ENCODE measurements at regions not wholly inside any gene's neighbourhood (a gene's known extent, or its start where the extent isn't known, plus 50 kb on each side); places are given as distances from the start of the nearest gene placed in this dataset.

DNA sequence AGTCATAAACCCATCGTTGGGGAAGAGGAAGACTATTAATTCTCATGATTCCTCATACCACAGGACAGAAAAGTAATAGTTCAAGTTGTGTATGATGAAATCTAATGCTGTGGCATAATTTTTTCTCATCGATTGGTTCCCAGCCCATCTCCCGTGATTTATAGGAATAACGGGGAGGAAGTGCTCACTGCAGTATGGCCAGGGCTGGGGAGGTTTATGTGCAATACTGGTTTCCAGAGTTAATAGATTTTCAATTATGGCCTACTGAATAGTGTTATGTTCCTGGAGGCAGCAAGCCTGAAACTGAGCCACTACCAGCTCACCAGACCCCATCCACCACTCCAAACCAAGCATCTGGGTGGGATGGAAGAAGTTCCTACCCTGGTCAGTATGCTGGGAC lies 147.1 kb upstream of the NCAM1 start:
- DNase-seq (ENCODE audit: low read depth in 2 of 2), result no peak

DNA sequence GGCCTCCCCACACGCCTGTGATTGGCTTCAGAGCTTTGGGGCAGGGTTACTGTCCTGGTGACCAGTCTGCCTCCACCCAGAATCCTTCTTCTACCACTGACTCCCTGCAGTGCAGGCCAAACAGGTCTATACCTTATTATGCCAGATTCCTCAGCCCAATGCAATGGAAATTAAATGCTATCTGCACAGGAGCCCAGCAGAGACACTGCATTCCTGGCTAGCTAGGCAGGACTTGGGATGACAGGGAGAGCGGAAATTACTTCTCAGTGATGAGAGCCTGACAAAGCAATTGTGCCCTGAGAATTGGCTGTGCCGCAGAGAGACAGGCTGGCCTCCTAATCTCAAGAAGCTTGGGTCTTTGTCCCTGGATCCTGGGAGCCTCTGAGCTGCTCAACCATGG lies 143.8 kb upstream of the NCAM1 start:
- no peak for DNase-seq (ENCODE audit: low read depth in 2 of 2)

DNA sequence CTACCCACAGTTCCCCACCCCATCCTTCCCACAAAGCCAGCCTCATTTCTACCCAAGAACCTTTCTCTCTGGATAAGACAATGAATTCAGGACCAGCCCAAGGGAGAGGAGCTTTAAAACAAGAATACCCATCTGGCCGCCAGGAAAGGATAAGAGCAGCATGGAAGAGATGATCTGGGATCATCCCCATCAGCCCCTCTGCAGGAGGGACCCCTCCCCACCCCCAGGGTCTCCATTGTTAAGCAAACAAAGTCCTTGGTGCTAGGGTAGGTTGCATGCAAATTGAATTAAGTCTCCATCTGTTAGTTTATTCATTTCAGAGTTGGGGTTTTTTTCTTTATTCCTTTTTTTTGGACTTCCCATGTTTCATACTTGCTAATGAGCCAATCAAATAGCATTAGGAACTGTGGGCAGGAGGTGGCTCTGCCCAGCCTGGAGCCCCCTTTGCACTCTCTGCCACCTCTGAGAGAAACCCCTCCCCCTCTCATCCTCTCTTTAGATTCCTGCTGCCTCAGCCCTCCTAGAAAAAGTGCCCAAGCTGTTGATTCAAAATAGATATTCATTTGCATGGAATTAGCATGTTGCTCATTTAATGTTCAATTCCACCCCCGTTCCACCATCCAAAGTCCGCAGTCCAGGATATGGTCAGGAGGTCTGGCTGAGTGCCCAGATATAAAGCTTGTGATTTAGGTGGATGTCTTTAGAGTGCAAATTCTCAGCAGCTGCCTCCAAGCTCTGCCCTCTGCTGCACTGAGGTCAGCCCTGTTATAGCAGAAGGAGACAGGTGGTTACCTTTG lies 138.5 kb upstream of the NCAM1 start:
- DNase-seq (ENCODE audit: low read depth in 2 of 2), result no peak

DNA sequence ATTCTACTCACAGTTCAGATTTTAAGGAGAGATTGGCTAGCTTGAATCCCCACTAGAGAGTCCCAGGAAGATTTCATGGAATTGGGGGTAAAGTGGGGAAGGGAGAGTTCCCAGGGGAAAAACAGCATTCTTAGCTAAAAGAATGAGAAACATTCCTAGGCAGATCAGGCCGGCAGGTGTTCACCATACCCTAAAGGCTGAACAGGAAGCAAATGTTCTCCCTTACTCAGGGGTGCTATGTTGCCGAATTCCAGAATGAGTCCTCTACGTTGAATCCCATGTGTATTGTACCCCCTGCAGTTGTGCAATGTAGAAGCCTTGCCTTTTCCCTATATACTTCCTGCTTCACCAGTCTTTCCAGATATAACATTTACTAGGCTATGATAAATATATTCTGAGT lies 135.2 kb upstream of the NCAM1 start:
- DNase-seq (ENCODE audit: low read depth in 2 of 2), result no peak

DNA sequence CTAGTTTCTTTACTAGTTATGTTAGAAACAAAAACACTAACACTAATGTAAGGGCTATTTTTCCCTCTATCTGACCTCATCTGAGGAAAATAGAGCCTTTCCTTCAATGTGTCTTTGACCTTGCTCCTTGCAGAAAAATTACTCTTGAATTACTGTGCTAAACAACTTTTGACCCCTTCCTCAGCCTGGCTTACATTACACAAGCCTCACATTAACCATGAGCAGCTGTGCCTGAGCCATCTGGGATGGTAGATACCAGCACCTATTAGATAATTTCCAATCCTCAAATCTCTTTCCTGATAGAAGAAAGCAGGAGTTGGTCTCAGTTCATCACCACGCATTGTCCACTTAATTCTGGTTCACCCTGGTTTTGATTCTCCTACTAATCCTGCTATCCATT lies 134.4 kb upstream of the NCAM1 start:
- no peak for DNase-seq (ENCODE audit: low read depth in 2 of 2)

DNA sequence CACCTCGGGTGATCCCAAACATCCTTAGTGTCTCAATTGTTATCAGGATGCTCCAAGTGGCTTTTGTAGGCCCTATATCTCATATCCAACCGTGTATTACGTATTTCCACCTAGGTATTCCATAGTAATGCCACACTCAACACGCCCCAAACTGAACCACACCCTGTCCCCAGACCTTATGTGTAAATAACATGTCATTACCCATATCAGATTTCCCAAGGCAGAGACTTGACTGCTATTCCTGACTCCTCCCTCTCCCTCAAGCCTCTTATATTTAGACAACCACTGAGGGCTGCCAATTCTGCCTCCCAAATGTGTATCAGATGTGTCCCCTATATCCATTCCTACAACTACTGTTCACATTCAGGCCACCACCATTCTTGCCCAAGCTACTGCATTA lies 132.8 kb upstream of the NCAM1 start:
- DNase-seq (ENCODE audit: low read depth in 2 of 2), result no peak

DNA sequence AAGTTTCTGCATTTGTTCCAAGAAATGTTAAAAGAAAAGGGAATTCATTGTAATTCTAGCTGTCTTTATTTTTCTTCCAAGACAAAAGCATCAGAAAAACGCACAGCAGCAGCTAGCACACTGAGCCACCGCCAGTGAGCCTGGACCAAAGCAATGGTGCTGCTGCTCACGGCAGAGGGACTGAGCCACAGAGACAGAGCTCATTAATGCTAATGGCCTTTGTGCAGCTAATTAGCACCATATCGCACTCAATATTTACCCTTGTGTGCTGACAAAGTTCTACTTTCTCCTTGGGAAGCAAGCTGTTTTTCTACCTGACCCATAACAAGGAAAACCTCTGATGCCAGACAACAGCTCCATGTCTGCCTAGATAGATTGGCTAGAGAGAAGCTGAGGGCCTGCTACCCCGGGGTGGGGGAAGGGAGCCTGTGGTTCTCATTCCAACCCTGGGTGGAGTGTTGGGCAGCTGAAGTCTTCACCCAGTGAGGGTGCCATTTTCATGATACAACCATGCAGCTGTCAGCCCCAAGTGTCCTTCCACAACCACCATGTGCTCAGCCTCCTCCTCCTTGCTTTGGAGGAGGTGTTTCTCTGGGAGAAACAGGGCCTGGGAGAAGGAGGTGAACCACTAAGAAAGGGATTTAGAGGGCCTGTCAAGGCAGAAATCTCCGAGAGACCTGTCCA lies 131.1 kb upstream of the NCAM1 start:
- no peak for DNase-seq (ENCODE audit: low read depth in 2 of 2)

DNA sequence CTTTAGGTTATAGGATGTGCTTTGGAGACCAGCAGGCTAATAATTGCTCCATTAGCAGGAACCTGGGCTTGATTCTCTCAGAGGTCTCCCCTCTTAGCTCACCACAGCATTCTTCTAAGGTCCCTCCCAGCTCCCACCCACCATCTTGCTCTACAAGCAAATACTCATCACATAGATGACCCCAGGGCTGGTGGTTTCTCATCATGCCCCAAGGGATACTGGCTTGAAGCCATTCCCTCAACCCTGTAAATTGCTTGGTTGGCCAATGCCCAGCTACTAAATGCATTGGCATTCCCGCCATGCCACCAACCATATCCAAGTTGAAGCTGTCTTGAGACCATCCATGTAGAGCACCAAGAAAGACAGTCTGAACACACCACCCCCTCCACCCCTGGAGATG lies 130.2 kb upstream of the NCAM1 start:
- no peak for DNase-seq (ENCODE audit: low read depth in 2 of 2)

DNA sequence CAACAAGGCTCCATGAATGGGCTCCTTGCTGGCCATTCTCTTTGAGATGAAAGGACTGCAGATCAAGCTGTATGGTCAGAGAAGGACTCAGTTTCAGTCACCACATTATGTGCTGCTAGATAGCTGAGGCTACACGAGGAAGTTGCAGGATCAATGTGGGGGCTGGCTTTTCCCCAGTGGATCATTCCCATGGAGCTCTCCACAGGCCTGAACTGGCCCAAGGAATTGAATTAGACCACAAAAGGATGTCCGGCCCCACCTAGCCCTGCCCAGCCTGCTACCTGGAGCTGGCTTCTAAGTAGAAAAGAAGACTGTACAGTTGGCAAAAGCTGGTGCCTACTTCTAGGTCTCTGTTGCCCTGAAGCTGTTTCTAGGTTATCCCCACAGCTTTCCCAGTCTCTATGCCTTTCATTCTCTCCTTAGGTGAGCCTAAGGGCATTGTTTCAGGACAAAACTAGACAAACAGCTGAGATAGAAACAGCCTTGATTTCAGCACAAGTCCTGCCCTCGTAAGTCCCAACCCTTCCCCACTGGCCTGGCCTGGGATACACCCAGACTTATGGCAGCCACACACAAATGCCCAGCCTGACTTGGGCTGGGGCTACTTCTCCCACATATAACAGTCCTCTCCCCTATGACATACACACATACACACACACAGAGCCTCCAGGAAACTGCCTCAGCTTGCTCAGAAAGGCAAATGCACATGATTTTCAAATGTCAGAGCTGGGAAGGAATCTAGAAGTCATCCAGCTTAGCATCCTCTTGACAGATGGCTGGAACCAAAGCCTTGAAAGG lies 129.1 kb upstream of the NCAM1 start:
- DNase-seq (ENCODE audit: low read depth in 2 of 2), result no peak

DNA sequence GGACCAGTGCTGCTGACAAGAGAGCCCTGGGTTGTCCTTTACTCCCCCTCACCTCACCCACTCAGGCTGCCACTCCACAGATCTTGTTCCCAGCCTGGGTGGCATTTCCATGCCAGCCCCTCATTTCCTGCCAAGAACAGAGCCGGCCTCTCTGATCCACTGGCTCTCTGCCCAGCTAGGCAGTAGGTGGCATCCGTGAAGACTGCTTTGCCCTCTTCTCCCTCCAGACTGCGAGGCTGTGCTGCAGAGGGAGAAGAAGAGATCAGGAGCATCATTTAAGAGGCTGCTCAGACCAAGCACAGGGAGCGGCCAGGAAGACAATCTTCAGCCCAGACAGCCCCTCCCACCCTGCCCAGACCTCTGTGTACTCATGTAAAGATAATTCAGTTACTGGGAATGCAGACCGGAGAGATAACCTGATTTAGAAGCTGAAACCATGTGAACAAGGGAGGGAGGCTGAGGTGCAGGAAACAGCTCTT lies 126.9 kb upstream of the NCAM1 start:
- no peak for DNase-seq (ENCODE audit: low read depth in 2 of 2)

DNA sequence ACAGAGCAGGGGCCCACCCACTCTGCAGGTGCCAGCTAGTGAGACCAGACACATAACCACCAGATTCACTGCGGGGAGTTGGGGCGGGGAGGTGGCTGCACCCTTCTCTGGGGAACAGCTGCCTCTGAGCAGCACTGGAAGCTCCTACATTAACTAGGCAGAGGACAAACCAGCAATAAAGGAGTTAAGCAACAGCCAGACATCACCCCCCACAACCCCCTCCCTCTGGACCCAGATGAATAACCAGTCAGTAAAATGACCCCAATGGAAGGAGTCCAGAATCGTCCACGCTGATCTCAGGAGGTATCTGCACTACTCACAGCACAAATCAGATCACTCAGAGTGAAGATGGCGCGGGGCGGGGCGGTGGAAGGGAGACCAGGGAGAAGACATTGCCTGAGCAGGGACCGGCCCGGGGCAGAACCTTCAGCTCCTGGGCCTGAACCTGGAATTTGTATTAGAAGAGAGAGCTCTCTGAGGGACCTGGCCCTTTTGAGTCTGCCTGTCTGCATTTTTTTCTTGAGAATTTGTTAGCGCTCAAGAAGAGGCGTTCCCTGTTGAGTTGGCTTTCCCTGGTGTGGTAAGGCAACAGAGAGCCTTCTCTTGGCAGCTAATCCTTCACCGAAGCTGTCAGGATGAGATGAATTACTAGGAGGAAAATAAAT lies 125.5 kb upstream of the NCAM1 start:
- no peak for DNase-seq (ENCODE audit: low read depth in 2 of 2)

DNA sequence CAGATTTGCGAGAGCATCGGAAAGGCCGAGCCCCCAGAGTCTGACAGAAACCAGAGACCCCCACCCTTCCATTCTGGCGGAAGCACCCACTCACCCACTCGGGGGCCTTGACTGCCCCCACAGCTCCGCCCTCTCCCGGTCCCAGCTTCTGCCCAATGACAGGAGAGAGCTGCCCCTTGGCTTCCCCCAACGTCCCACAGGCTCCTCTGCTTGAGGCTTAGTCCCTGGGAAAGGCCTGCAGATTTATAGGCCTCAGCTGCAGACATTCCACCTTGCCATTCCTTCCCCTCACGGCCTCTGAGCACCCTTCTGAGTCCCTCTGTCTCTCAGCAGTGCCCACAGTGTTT lies 125.0 kb upstream of the NCAM1 start:
- DNase-seq (ENCODE audit: low read depth in 2 of 2), result no peak

DNA sequence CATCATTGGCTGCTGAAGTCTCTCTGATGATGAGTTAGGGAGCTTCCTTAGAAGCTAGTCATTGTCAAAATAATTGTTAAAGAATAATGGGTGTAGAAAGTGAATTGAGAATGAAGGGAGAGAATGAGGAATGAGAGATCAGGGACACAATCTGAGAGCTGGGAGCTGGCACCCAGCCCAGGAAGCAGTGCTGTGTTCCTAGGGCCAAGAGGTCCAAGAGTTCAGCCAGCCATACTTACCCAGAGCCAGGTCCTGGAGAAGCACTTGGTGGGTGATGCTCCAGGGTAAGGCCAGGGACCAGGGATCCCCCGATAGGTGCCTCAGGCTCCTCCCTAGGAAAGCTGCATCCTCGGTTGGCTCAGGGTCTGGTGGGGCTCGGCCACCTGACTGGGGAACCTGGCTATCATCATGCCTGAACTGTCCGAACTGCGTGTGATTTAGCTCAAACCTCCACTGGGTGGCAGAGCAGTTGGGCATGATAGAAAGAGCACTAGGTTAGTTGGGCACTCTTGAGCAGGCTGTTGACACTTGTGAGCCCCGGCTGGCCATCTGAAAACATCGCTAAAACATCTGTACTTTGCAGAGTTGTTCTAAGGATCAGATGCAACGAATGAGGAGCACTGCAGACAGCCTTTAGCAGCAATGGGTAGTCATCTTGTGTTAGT lies 123.9 kb upstream of the NCAM1 start:
- no peak for DNase-seq (ENCODE audit: low read depth in 2 of 2)

DNA sequence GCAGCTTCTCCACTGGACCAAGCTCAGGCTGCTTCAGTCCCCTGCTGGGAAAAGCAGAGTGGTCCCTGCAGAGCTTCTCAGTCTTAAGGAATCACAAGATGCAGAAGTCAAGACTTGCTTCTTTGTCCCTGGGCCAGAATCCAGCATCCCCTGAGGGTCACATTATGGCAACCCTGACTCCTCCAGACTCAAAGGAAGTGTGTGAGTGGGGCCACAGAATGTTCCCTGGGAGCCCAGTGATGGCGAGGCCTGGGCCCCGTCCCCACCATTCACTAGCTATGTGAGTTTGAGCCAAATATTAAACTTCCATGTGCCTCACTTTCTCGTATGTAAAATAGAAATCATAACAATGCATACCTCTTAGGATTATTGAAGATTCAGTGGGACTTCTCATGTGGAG lies 122.2 kb upstream of the NCAM1 start:
- DNase-seq (ENCODE audit: low read depth in 2 of 2), result no peak

DNA sequence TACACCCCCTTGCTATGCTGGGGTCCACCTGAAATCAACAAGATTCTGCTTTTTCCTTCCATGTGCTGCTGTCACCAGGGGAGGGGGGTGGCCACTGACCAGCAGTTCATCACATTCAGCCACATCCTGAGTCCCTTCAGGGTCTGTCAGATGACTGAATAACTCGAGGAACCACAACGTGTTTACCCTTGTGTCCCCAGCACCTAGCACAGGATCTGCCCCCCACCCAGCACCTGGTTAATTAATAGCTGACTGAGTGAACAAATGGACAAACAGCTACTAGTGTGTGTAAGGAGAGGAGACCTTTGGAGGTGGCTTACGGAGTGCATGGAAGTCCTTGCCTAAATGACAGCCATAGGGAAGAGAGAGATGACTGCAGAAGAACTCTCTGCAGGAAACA lies 119.5 kb upstream of the NCAM1 start:
- DNase-seq (ENCODE audit: low read depth in 2 of 2), result no peak

DNA sequence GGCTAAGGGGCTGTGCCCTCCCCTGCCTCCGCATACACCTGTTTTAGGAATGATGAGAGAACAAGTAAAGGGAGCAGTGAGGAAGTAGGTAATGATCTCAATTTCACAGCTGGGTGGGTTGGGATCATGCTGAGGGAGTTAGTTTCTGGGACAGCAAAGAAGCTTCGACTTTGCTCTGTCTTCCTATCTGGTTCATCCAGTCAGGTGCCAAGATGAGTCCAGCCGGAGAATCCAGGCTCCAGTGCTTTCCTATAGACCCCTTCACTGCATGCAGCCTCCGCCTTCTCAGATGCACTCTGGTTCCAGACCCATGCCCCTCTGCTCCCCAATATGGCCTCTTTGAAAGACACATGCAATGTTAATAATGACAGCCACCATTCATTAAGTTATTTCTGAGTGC lies 119.1 kb upstream of the NCAM1 start:
- no peak for DNase-seq (ENCODE audit: low read depth in 2 of 2)

DNA sequence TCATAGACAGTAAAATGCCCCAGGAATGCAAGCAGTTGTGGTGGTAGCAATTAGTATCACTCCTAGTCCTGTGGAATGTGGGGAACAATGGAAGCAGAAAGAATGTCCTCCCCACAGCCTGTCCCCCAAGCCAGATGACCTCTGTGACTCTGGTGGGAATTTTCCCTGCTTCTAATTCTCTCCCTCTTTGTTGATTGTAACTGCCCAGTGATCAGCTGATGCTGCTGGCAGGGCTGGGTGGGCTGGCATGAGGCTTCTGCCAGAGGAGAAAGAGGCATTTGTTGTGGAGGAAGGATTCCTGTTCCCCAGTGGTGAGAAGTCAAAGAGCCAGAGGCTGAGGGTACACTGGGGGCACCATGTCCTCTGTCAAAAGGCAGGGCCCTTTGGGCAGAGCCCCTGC lies 116.7 kb upstream of the NCAM1 start:
- DNase-seq (ENCODE audit: low read depth in 2 of 2), result no peak

DNA sequence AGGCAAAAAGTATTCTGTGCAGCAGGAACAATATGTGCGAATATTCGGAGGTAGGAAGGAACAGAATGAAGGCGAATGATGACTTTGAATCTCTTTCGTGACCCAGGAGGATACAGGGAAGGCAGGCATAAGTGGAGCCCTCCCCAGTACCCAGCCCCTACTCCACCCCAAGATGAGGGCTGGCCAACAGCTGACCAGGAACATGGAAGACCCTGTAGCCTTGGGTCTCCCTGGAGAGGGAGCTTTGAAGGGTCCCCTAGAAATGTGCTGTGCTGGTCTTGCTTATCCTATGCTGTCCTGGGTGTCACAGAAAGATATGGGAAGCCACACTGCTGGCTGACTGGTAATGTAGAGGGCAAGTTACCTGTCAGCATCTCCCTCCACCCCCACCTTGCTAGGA lies 113.7 kb upstream of the NCAM1 start:
- no peak for DNase-seq (ENCODE audit: low read depth in 2 of 2)

DNA sequence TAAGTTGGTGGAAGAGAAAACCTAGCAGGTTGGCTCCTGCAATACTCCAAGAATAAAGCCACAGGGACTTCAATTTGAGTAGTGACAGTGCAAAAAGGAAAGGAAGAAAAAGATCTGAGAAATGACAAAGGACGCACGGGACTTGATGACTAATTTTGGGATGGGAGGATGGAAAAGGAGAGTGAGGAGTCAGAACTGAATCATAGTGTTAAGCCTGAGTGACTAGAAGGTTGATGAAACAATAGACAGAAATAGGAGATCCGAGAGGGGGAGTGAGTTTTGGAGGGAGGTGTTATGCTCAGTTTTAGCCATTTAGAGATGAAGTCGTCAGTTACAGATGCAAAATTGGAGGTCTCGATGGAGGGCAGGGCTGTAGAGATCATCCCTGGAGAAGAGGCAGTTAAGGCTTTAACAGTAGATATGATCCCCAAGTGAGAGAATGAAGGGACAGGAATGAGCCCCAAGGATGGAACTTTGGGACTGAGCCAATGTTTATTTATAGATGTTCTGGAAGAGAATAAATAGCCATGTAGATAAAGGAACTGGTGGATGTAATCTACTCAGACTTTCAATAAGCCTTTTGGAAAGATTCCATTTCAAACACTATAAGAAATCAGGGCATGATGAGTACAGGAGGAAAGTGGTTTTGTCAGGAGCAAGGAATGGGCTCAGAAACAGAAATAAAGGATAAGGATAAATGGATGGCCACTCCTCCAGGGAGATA lies 108.9 kb upstream of the NCAM1 start:
- no peak for DNase-seq (ENCODE audit: low read depth in 2 of 2)

DNA sequence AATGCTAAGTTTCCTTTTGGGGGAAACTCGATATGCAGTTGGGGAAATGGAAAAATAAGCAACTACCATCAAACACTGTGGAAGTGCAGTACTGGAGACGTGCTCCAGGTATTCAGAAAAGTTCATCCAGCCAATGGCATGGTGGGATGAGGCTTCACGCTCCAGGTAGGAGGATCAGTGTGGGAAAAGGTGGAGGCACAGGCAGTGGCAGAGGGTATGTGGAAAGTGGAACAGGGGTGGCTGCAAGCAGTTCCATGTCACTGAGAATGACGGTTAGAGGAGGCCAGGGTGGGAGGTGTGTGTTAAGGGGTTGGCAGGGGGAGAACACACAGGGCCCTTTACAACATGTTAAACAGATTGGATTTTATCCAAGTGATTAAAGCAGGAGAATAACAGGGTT lies 105.1 kb upstream of the NCAM1 start:
- DNase-seq (ENCODE audit: low read depth in 2 of 2), result no peak

DNA sequence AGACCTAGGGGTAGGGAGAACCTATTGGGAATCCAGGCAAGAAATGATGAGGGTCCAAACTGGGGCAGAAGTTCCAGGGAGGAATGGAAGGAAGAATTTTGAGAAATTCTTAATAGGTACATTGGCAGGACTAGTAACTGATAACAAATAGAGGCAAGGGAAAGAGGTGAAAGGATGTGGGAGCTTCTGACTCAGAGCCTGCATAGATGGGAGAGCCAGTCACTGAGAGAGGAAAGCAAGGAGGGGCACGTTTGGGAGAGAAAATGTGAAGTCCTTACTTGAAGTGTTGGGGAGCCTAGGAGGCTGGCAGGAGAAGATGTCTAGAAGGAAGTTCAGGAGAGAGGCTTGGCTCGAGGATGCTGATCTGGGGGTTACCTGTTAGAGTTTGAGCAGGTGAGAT lies 104.6 kb upstream of the NCAM1 start:
- no peak for DNase-seq (ENCODE audit: low read depth in 2 of 2)
